CD4-positive, CD25-positive, alpha-beta regulatory T cell (primary cell): ENCODE measurements at regions not wholly inside any gene's neighbourhood (a gene's known extent, or its start where the extent isn't known, plus 50 kb on each side); places are given as distances from the start of the nearest gene placed in this dataset.

ENCODE experiments used
- ATAC-seq, 2 donors: fragments of 150-1000 bp; cut with Tn5 transposase; one replicate each; pipeline ENCODE4 v1.10.0; 2021; ENCODE audit warnings: low read depth in 2 of 2, moderate number of reproducible peaks in 2 of 2, moderate library complexity in 1 of 2
- DNase-seq, 3 donors: peaks; one replicate each; pipeline versions ENCODE4 v3.0.0 to v3.0.0-alpha.2; 2012 to 2022; ENCODE audit warnings: mixed read lengths in 1 of 3
- H3K27ac ChIP-seq: one replicate; pipeline ENCODE4 v1.7.0; 2013; ENCODE audit warnings: mild to moderate bottlenecking, low read length; ENCODE audit not compliant: insufficient read depth, poor library complexity, severe bottlenecking
- H3K27me3 ChIP-seq: one replicate; pipeline ENCODE4 v1.7.0; 2013; ENCODE audit warnings: low read length; ENCODE audit not compliant: control insufficient read depth, insufficient read depth
- H3K36me3 ChIP-seq: one replicate; pipeline ENCODE4 v1.7.0; 2013; ENCODE audit warnings: mild to moderate bottlenecking, low read length, moderate library complexity; ENCODE audit not compliant: control insufficient read depth, insufficient read depth
- H3K4me1 ChIP-seq: 2 replicates; pipeline ENCODE4 v1.7.0; 2013; ENCODE audit warnings: mild to moderate bottlenecking, low read length; ENCODE audit not compliant: insufficient read depth, control insufficient read depth, poor library complexity, severe bottlenecking
- H3K4me3 ChIP-seq: one replicate; pipeline ENCODE4 v1.7.0; 2013; ENCODE audit warnings: low read depth, mild to moderate bottlenecking, low read length, moderate library complexity
- H3K9me3 ChIP-seq, 2 experiments: 1 replicate in 1 of 2; 2 replicates in 1 of 2; pipeline ENCODE4 v1.7.0; 2013; ENCODE audit warnings: low read length in 2 of 2, mild to moderate bottlenecking in 1 of 2, moderate library complexity in 1 of 2; ENCODE audit not compliant: control insufficient read depth in 2 of 2
- H3K27ac Mint-ChIP-seq, 3 donors: one replicate each; pipeline ENCODE4 v1.8.0; 2020 to 2022; ENCODE audit warnings: mild to moderate bottlenecking in 3 of 3, mixed read lengths in 3 of 3, moderate library complexity in 2 of 3
- H3K27me3 Mint-ChIP-seq: one replicate; pipeline ENCODE4 v1.8.0; 2022; ENCODE audit warnings: mild to moderate bottlenecking, mixed read lengths
- H3K36me3 Mint-ChIP-seq: one replicate; pipeline ENCODE4 v1.8.0; 2020; ENCODE audit warnings: mixed read lengths
- H3K4me1 Mint-ChIP-seq, 4 donors: one replicate each; pipeline ENCODE4 v1.8.0; 2020 to 2022; ENCODE audit warnings: mixed read lengths in 4 of 4, mild to moderate bottlenecking in 1 of 4
- H3K4me3 Mint-ChIP-seq, 4 donors: one replicate each; pipeline ENCODE4 v1.8.0; 2020 to 2022; ENCODE audit warnings: mild to moderate bottlenecking in 4 of 4, mixed read lengths in 4 of 4, moderate library complexity in 3 of 4
- H3K9me3 Mint-ChIP-seq, 7 donors: one replicate each; pipeline ENCODE4 v1.8.0; 2020 to 2022; ENCODE audit warnings: mixed read lengths in 7 of 7, mild to moderate bottlenecking in 3 of 7, moderate library complexity in 2 of 7

- ATAC-seq (no peak), DNase-seq (no peak)
- no peaks in the 10 kb centered on the region for H3K36me3 ChIP-seq
- no peaks in the 10 kb centered on the region for H3K27me3 ChIP-seq
- peaks cover 0 to 5% (median 0%) of the 10 kb centered on the region in 7 donors for H3K9me3 Mint-ChIP-seq
- no peak overlapping the region for H3K27ac Mint-ChIP-seq
- H3K4me3 Mint-ChIP-seq = no peak overlapping the region
- no peaks in the 10 kb centered on the region for H3K36me3 Mint-ChIP-seq
- no peaks in the 10 kb centered on the region for H3K27me3 Mint-ChIP-seq
- H3K4me1 Mint-ChIP-seq = no peaks in the 10 kb centered on the region
- no peak overlapping the region for H3K27ac ChIP-seq
- no peaks in the 10 kb centered on the region for H3K4me1 ChIP-seq
- H3K4me3 ChIP-seq = no peak overlapping the region
- H3K9me3 ChIP-seq = no peaks in the 10 kb centered on the region
Measured at GRCh38 chr12:114598111-114598510, 85.9 kb downstream of the TBX3 start.

GRCh38 chr12:114592946-114593345 lies 91.0 kb downstream of the TBX3 start:
- Histone ChIP-seq H3K27me3 (no peaks in the 10 kb centered on the region), H3K9me3 (no peaks in the 10 kb centered on the region), H3K36me3 (no peaks in the 10 kb centered on the region), H3K27ac (no peak overlapping the region), H3K4me3 (no peak overlapping the region), H3K4me1 (no peaks in the 10 kb centered on the region)
- ATAC-seq (no peak), DNase-seq (no peak)
- Mint-ChIP-seq H3K27ac (no peak overlapping the region), H3K4me1 (no peaks in the 10 kb centered on the region), H3K36me3 (no peaks in the 10 kb centered on the region), H3K4me3 (no peak overlapping the region), H3K27me3 (no peaks in the 10 kb centered on the region), H3K9me3 (peaks cover 0 to 10% (median 0%) of the 10 kb centered on the region in 7 donors)

GRCh38 chr12:114588061-114588460 lies 95.9 kb downstream of the TBX3 start:
- H3K36me3 Mint-ChIP-seq = no peaks in the 10 kb centered on the region
- no peak overlapping the region for H3K4me3 ChIP-seq
- H3K9me3 ChIP-seq = no peaks in the 10 kb centered on the region
- no peak overlapping the region for H3K27ac Mint-ChIP-seq
- no peaks in the 10 kb centered on the region for H3K27me3 Mint-ChIP-seq
- H3K27me3 ChIP-seq = no peaks in the 10 kb centered on the region
- DNase-seq (no peak), ATAC-seq (no peak)
- no peaks in the 10 kb centered on the region for H3K4me1 Mint-ChIP-seq
- H3K4me1 ChIP-seq = no peaks in the 10 kb centered on the region
- H3K36me3 ChIP-seq = no peaks in the 10 kb centered on the region
- H3K9me3 Mint-ChIP-seq = peaks cover 0 to 13% (median 2%) of the 10 kb centered on the region in 7 donors
- H3K4me3 Mint-ChIP-seq = no peak overlapping the region
- H3K27ac ChIP-seq = no peak overlapping the region

- Mint-ChIP-seq H3K36me3 (no peaks in the 10 kb centered on the region), H3K27me3 (no peaks in the 10 kb centered on the region), H3K4me1 (no peaks in the 10 kb centered on the region), H3K27ac (no peak overlapping the region), H3K4me3 (no peak overlapping the region), H3K9me3 (peaks cover 0 to 4% (median 0%) of the 10 kb centered on the region in 7 donors)
- Histone ChIP-seq H3K4me3 (no peak overlapping the region), H3K4me1 (no peaks in the 10 kb centered on the region), H3K27ac (no peak overlapping the region), H3K36me3 (no peaks in the 10 kb centered on the region), H3K27me3 (no peaks in the 10 kb centered on the region), H3K9me3 (no peaks in the 10 kb centered on the region)
- DNase-seq (no peak), ATAC-seq (no peak)
Measured at GRCh38 chr12:114580306-114580705, 103.7 kb downstream of the TBX3 start.

GRCh38 chr12:114579389-114579788 lies 104.6 kb downstream of the TBX3 start:
- Mint-ChIP-seq H3K27me3 (no peaks in the 10 kb centered on the region), H3K9me3 (peaks cover 0 to 1% (median 0%) of the 10 kb centered on the region in 7 donors), H3K36me3 (no peaks in the 10 kb centered on the region), H3K4me1 (no peaks in the 10 kb centered on the region), H3K27ac (no peak overlapping the region), H3K4me3 (no peak overlapping the region)
- ATAC-seq (no peak), DNase-seq (no peak)
- Histone ChIP-seq H3K27me3 (no peaks in the 10 kb centered on the region), H3K4me3 (no peak overlapping the region), H3K9me3 (no peaks in the 10 kb centered on the region), H3K36me3 (no peaks in the 10 kb centered on the region), H3K4me1 (no peaks in the 10 kb centered on the region), H3K27ac (no peak overlapping the region)

- H3K9me3 ChIP-seq = no peaks in the 10 kb centered on the region
- H3K4me1 ChIP-seq = no peaks in the 10 kb centered on the region
- DNase-seq (no peak), ATAC-seq (no peak)
- no peak overlapping the region for H3K4me3 Mint-ChIP-seq
- no peaks in the 10 kb centered on the region for H3K36me3 Mint-ChIP-seq
- no peak overlapping the region for H3K4me3 ChIP-seq
- H3K27me3 Mint-ChIP-seq = peaks cover 4% of the 10 kb centered on the region
- H3K4me1 Mint-ChIP-seq = no peaks in the 10 kb centered on the region
- H3K9me3 Mint-ChIP-seq = no peaks in the 10 kb centered on the region
- H3K27me3 ChIP-seq = no peaks in the 10 kb centered on the region
- H3K27ac Mint-ChIP-seq = no peak overlapping the region
- H3K27ac ChIP-seq = no peak overlapping the region
- H3K36me3 ChIP-seq = no peaks in the 10 kb centered on the region
Measured at GRCh38 chr12:114562654-114563053, 121.3 kb downstream of the TBX3 start.

- H3K4me3 ChIP-seq = no peak overlapping the region
- no peaks in the 10 kb centered on the region for H3K36me3 Mint-ChIP-seq
- no peak for DNase-seq
- H3K27me3 ChIP-seq = no peaks in the 10 kb centered on the region
- no peaks in the 10 kb centered on the region for H3K36me3 ChIP-seq
- H3K4me1 Mint-ChIP-seq = no peaks in the 10 kb centered on the region
- H3K27ac ChIP-seq = no peak overlapping the region
- H3K27me3 Mint-ChIP-seq = no peaks in the 10 kb centered on the region
- no peaks in the 10 kb centered on the region for H3K9me3 ChIP-seq
- no peak overlapping the region for H3K4me3 Mint-ChIP-seq
- no peak overlapping the region for H3K27ac Mint-ChIP-seq
- no peak for ATAC-seq
- H3K9me3 Mint-ChIP-seq = no peaks in the 10 kb centered on the region
- no peaks in the 10 kb centered on the region for H3K4me1 ChIP-seq
Measured at GRCh38 chr12:114555451-114555850, 128.5 kb downstream of the TBX3 start.

GRCh38 chr12:114547636-114548035 lies 136.3 kb downstream of the TBX3 start:
- H3K9me3 Mint-ChIP-seq = no peaks in the 10 kb centered on the region
- no peak overlapping the region for H3K4me3 ChIP-seq
- H3K27ac ChIP-seq = no peak overlapping the region
- no peaks in the 10 kb centered on the region for H3K36me3 ChIP-seq
- ATAC-seq (no peak), DNase-seq (no peak)
- no peaks in the 10 kb centered on the region for H3K27me3 Mint-ChIP-seq
- no peak overlapping the region for H3K27ac Mint-ChIP-seq
- H3K4me1 ChIP-seq = no peaks in the 10 kb centered on the region
- H3K27me3 ChIP-seq = no peaks in the 10 kb centered on the region
- no peak overlapping the region for H3K4me3 Mint-ChIP-seq
- H3K36me3 Mint-ChIP-seq = no peaks in the 10 kb centered on the region
- no peaks in the 10 kb centered on the region for H3K4me1 Mint-ChIP-seq
- no peaks in the 10 kb centered on the region for H3K9me3 ChIP-seq
